Activated T-cell treated with anti-CD3 and anti-CD28 coated beads, Interleukin-2, amount 50 U/mL, for 48 hours (primary cell): ENCODE measurements at regions not wholly inside any gene's neighbourhood (a gene's known extent, or its start where the extent isn't known, plus 50 kb on each side); places are given as distances from the start of the nearest gene placed in this dataset.

Source experiments
- DNase-seq, 2 experiments: peaks; one replicate each; pipeline ENCODE4 v3.0.0-alpha.2; 2020

- no peak for DNase-seq
Measured at GRCh38 chr1:90558126-90558525, 159.0 kb downstream of the BARHL2 start.

GRCh38 chr1:90557706-90558105, 159.4 kb downstream of the BARHL2 start:
- no peak for DNase-seq

- no peak for DNase-seq
Measured at GRCh38 chr1:90550626-90551406, 166.3 kb downstream of the BARHL2 start.

GRCh38 chr1:90544356-90544755, 172.7 kb downstream of the BARHL2 start:
- DNase-seq = no peak

GRCh38 chr1:90537606-90538362, 179.3 kb downstream of the BARHL2 start:
- no peak for DNase-seq

- no peak for DNase-seq
Measured at GRCh38 chr1:90534663-90535295, 182.3 kb downstream of the BARHL2 start.

- no peak for DNase-seq
Measured at GRCh38 chr1:90534116-90534515, 183.0 kb downstream of the BARHL2 start.

- no peak for DNase-seq
Measured at GRCh38 chr1:90526954-90527353, 190.1 kb downstream of the BARHL2 start.

- no peak for DNase-seq
Measured at GRCh38 chr1:90522432-90522831, 194.7 kb downstream of the BARHL2 start.

- DNase-seq = no peak
Measured at GRCh38 chr1:90513956-90514355, 203.1 kb downstream of the BARHL2 start.

- DNase-seq = no peak
Measured at GRCh38 chr1:90512441-90512840, 204.7 kb downstream of the BARHL2 start.

- DNase-seq = no peak
Measured at GRCh38 chr1:90510143-90510542, 207.0 kb downstream of the BARHL2 start.

- DNase-seq = no peak
Measured at GRCh38 chr1:90509225-90510048, 207.7 kb downstream of the BARHL2 start.

- DNase-seq = no peak
Measured at GRCh38 chr1:90508376-90509167, 208.5 kb downstream of the BARHL2 start.

- DNase-seq = no peak
Measured at GRCh38 chr1:90507173-90507572, 209.9 kb downstream of the BARHL2 start.

GRCh38 chr1:90505806-90506205, 211.3 kb downstream of the BARHL2 start:
- DNase-seq = no peak

- DNase-seq = no peak
Measured at GRCh38 chr1:90504509-90504908, 212.6 kb downstream of the BARHL2 start.

- no peak for DNase-seq
Measured at GRCh38 chr1:90502696-90503095, 214.4 kb downstream of the BARHL2 start.

GRCh38 chr1:90502194-90502593, 214.9 kb downstream of the BARHL2 start:
- DNase-seq = no peak

- DNase-seq = no peak
Measured at GRCh38 chr1:90501281-90501680, 215.8 kb downstream of the BARHL2 start.

GRCh38 chr1:90494748-90495282, 222.3 kb downstream of the BARHL2 start:
- no peak for DNase-seq

GRCh38 chr1:90488451-90488850, 228.7 kb downstream of the BARHL2 start:
- no peak for DNase-seq
